ENCODE measurements at regions not wholly inside any gene's neighbourhood (a gene's known extent, or its start where the extent isn't known, plus 50 kb on each side); places are given as distances from the start of the nearest gene placed in this dataset.

- no peak overlapping the region for H3K27ac ChIP-seq
- TF ChIP-seq CTCF (conservative IDR thresholded peaks at IDR 0.05) (peak; percentile 85), ZFX (IDR thresholded peaks at IDR 0.05) (no peak)
Observed at GRCh38 chr3:157618075-157618760, 115.0 kb upstream of the VEPH1 start.

- TF ChIP-seq CTCF (conservative IDR thresholded peaks at IDR 0.05) = no peak
- no peak for TF ChIP-seq ZFX (IDR thresholded peaks at IDR 0.05)
Observed at GRCh38 chr3:157614896-157615295, 111.7 kb upstream of the VEPH1 start.

GRCh38 chr3:157611536-157612076 is 108.4 kb upstream of the VEPH1 start:
- H3K27ac ChIP-seq = no peak overlapping the region
- no peak for TF ChIP-seq ZFX (IDR thresholded peaks at IDR 0.05)
- TF ChIP-seq CTCF (conservative IDR thresholded peaks at IDR 0.05) = no peak

More at GRCh38 chr3:157614896-157615295, 111.7 kb upstream of the VEPH1 start:
- H3K27ac ChIP-seq = no peak overlapping the region

- no peak for TF ChIP-seq ZFX (IDR thresholded peaks at IDR 0.05)
- TF ChIP-seq CTCF (conservative IDR thresholded peaks at IDR 0.05) = no peak
- H3K27ac ChIP-seq = no peak overlapping the region
Observed at GRCh38 chr3:157610876-157611535, 107.8 kb upstream of the VEPH1 start.

GRCh38 chr3:157607826-157608405 is 104.7 kb upstream of the VEPH1 start:
- H3K27ac ChIP-seq = no peak overlapping the region
- TF ChIP-seq ZFX (IDR thresholded peaks at IDR 0.05) = no peak
- TF ChIP-seq CTCF (conservative IDR thresholded peaks at IDR 0.05) = no peak

- TF ChIP-seq ZFX (IDR thresholded peaks at IDR 0.05) (no peak), CTCF (conservative IDR thresholded peaks at IDR 0.05) (peak; percentile 87)
- no peak overlapping the region for H3K27ac ChIP-seq
Observed at GRCh38 chr3:157606852-157607197, 103.6 kb upstream of the VEPH1 start.
